GM23338 (cell line): ENCODE measurements at regions not wholly inside any gene's neighbourhood (a gene's known extent, or its start where the extent isn't known, plus 50 kb on each side); places are given as distances from the start of the nearest gene placed in this dataset.

ENCODE experiments used
- ATAC-seq: fragments of 200-7000 bp; cut with Tn5 transposase; 3 replicates; pipeline ENCODE4 v1.9.1; 2020
- DNase-seq: peaks from one replicate; pipeline ENCODE4 v3.0.0-alpha.2; 2015; ENCODE audit warnings: low spot score
- H2AFZ ChIP-seq: fragments of 200-600 bp; sonication (generic); 2 replicates; pipeline ENCODE4 v1.8.0; 2016; ENCODE audit warnings: antibody characterized with exemption, mild to moderate bottlenecking, moderate library complexity
- H3F3A ChIP-seq: fragments of 200-600 bp; sonication (generic); replicated peaks from 2 replicates; pipeline ENCODE4 v1.8.0; 2017; ENCODE audit warnings: antibody characterized with exemption, mixed run types, low read depth
- H3K27ac ChIP-seq: fragments of 200-600 bp; sonication (generic); 2 replicates; pipeline ENCODE4 v1.6.1; 2016; ENCODE audit warnings: low read depth
- H3K27me3 ChIP-seq: fragments of 200-600 bp; sonication (generic); 2 replicates; pipeline ENCODE4 v1.8.0; 2016; ENCODE audit warnings: mild to moderate bottlenecking, mixed run types, moderate library complexity; ENCODE audit not compliant: insufficient read depth
- H3K36me3 ChIP-seq: fragments of 200-600 bp; sonication (generic); 2 replicates; pipeline ENCODE4 v1.8.0; 2016; ENCODE audit warnings: mild to moderate bottlenecking; ENCODE audit not compliant: insufficient read depth
- H3K4me1 ChIP-seq: fragments of 200-600 bp; sonication (generic); 2 replicates; pipeline ENCODE4 v1.8.0; 2016; ENCODE audit warnings: mild to moderate bottlenecking, moderate library complexity; ENCODE audit not compliant: insufficient read depth
- H3K4me2 ChIP-seq: fragments of 200-600 bp; sonication (generic); 2 replicates; pipeline ENCODE4 v1.7.1; 2017; ENCODE audit warnings: mixed run types
- H3K4me3 ChIP-seq: fragments of 200-600 bp; sonication (generic); 2 replicates; pipeline ENCODE4 v1.6.1; 2016; ENCODE audit warnings: mixed run types
- H3K79me2 ChIP-seq: fragments of 200-600 bp; sonication (generic); replicated peaks from 2 replicates; pipeline ENCODE4 v1.8.0; 2017; ENCODE audit warnings: mild to moderate bottlenecking; ENCODE audit not compliant: insufficient read depth
- H3K9me2 ChIP-seq: fragments of 200-600 bp; sonication (generic); 2 replicates; pipeline ENCODE4 v1.8.0; 2017; ENCODE audit not compliant: insufficient read depth
- H4K20me1 ChIP-seq: fragments of 200-600 bp; sonication (generic); replicated peaks from 2 replicates; pipeline ENCODE4 v1.8.0; 2017; ENCODE audit warnings: mild to moderate bottlenecking; ENCODE audit not compliant: insufficient read depth
- H3K27ac Mint-ChIP-seq: 2 replicates; pipeline ENCODE4 v1.8.0; 2020; ENCODE audit warnings: inconsistent platforms, mild to moderate bottlenecking, moderate library complexity, mixed read lengths
- H3K27me3 Mint-ChIP-seq: 3 replicates; pipeline ENCODE4 v1.8.0; 2022; ENCODE audit warnings: low read depth, mild to moderate bottlenecking, moderate library complexity, mixed read lengths, inconsistent platforms; ENCODE audit not compliant: insufficient read depth, poor library complexity
- H3K36me3 Mint-ChIP-seq: 3 replicates; pipeline ENCODE4 v1.8.0; 2021; ENCODE audit warnings: low read depth, mild to moderate bottlenecking, inconsistent platforms, moderate library complexity, mixed read lengths
- H3K4me1 Mint-ChIP-seq: 3 replicates; pipeline ENCODE4 v1.8.0; 2020; ENCODE audit warnings: mild to moderate bottlenecking, inconsistent platforms, mixed read lengths
- H3K4me3 Mint-ChIP-seq: 3 replicates; pipeline ENCODE4 v1.8.0; 2021; ENCODE audit warnings: moderate library complexity, mild to moderate bottlenecking, inconsistent platforms, mixed read lengths
- H3K9me3 Mint-ChIP-seq: 3 replicates; pipeline ENCODE4 v1.8.0; 2020; ENCODE audit warnings: moderate library complexity, mild to moderate bottlenecking, inconsistent platforms, mixed read lengths
- ETS1 ChIP-seq: IDR thresholded peaks from 2 replicates; pipeline ENCODE4 v1.6.1; 2016; ENCODE audit warnings: antibody characterized with exemption
- EZH2phosphoT487 ChIP-seq: fragments of 200-600 bp; sonication (generic); IDR thresholded peaks from one replicate; pipeline ENCODE4 v1.8.1; 2018; ENCODE audit warnings: antibody characterized with exemption; ENCODE audit not compliant: unreplicated experiment
- STAT1 ChIP-seq: IDR thresholded peaks from one replicate; pipeline ENCODE4 v1.6.1; 2016; ENCODE audit warnings: antibody characterized with exemption; ENCODE audit not compliant: unreplicated experiment
- ZNF114 ChIP-seq: fragments of 250-450 bp; sonication (Bioruptor Pico); IDR thresholded peaks from 2 replicates; pipeline ENCODE4 v1.5.0; 2020; ENCODE audit warnings: mild to moderate bottlenecking, moderate library complexity
- ZNF331 ChIP-seq: fragments of 250-450 bp; sonication (Bioruptor Pico); IDR thresholded peaks from 2 replicates; pipeline ENCODE4 v1.5.0; 2020; ENCODE audit warnings: low read depth, mild to moderate bottlenecking, moderate library complexity
- ZNF462 ChIP-seq: fragments of 250-450 bp; sonication (Bioruptor Pico); IDR thresholded peaks from 2 replicates; pipeline ENCODE4 v1.5.0; 2020; ENCODE audit warnings: mild to moderate bottlenecking, moderate library complexity
- TF ChIP-seq, protein P1 (sequence below), 2 experiments: fragments of 200-600 bp in 1 of 2; sonication (generic) in 1 of 2; conservative IDR thresholded peaks; 2 replicates each; pipeline versions ENCODE4 v1.5.1 to v1.6.1; 2016 to 2017; ENCODE audit warnings: antibody characterized with exemption in 2 of 2, low read depth in 2 of 2, mild to moderate bottlenecking in 2 of 2, moderate library complexity in 1 of 2

DNA sequence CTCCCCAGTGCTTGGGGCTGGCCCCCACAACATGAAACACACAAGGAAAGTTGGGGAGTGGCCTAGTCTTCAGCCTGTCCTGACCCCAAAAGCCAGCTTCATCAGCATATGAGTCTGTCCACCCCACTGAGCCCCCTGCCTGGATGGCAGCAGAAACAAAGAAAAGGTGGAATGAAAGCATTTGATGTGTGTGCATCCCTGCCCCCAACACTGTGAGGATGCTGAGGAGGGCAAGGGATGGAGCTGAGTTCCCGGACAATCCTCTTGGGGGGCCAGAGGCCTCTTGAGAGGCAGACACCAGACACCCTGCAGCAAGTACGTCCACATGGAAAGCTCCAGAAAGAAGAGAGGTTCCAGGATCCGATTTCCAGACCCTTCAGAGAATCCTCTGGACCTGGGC, 113.5 kb upstream of the PPP1R26 start:
- Histone ChIP-seq H3K27ac (no peak overlapping the region), H2AFZ (0 out of 2 replicates have a peak overlapping the region, but pooled peaks have one; percentile 38), H3K4me1 (peaks cover 7% of the 10 kb centered on the region; the same call in 1 of the 2 replicates), H3K4me3 (no peak overlapping the region), H3K27me3 (no peaks in the 10 kb centered on the region), H4K20me1 (no peaks in the 10 kb centered on the region), H3K4me2 (peak overlapping the region; percentile 57), H3K79me2 (no peaks in the 10 kb centered on the region), H3K9me2 (no peaks in the 10 kb centered on the region), H3K36me3 (no peaks in the 10 kb centered on the region), H3F3A (no peaks in the 10 kb centered on the region)
- H3K36me3 Mint-ChIP-seq, result peaks cover 5% of the 10 kb centered on the region; the same call in 2 of the 3 replicates
- 0 out of 2 replicates have a peak overlapping the region, but pooled peaks have one; percentile 38 for H3K27ac Mint-ChIP-seq
- no peak overlapping the region for H3K4me3 Mint-ChIP-seq
- H3K4me1 Mint-ChIP-seq, result peaks cover 22% of the 10 kb centered on the region
- no peak for TF ChIP-seq ETS1
- no peak for TF ChIP-seq STAT1
- no peak for TF ChIP-seq EZH2phosphoT487
- no peak for TF ChIP-seq ZNF114 (CRISPR knock-in tag)
- no peak for TF ChIP-seq ZNF462
- TF ChIP-seq, protein P1, sequence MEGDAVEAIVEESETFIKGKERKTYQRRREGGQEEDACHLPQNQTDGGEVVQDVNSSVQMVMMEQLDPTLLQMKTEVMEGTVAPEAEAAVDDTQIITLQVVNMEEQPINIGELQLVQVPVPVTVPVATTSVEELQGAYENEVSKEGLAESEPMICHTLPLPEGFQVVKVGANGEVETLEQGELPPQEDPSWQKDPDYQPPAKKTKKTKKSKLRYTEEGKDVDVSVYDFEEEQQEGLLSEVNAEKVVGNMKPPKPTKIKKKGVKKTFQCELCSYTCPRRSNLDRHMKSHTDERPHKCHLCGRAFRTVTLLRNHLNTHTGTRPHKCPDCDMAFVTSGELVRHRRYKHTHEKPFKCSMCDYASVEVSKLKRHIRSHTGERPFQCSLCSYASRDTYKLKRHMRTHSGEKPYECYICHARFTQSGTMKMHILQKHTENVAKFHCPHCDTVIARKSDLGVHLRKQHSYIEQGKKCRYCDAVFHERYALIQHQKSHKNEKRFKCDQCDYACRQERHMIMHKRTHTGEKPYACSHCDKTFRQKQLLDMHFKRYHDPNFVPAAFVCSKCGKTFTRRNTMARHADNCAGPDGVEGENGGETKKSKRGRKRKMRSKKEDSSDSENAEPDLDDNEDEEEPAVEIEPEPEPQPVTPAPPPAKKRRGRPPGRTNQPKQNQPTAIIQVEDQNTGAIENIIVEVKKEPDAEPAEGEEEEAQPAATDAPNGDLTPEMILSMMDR (conservative IDR thresholded peaks at IDR 0.05; ENCODE audit: low read depth in 2 of 2), result no peak
- no peak for TF ChIP-seq ZNF331 (CRISPR knock-in tag)
- H3K27me3 Mint-ChIP-seq, result peaks cover 10% of the 10 kb centered on the region
- ATAC-seq (peak; percentile 73), DNase-seq (no peak)
- H3K9me3 Mint-ChIP-seq, result peaks cover 15% of the 10 kb centered on the region
